GM12878 (cell line): ENCODE measurements at regions not wholly inside any gene's neighbourhood (a gene's known extent, or its start where the extent isn't known, plus 50 kb on each side); places are given as distances from the start of the nearest gene placed in this dataset.

Source experiments
- ATAC-seq: fragments of 200-7000 bp; cut with Tn5 transposase; 3 replicates; pipeline ENCODE4 v1.9.1; 2020; ENCODE audit warnings: mild to moderate bottlenecking, moderate library complexity
- BruUV-seq: library from RNA; stranded (reverse); fragments of 400-500 nt; replicated peaks from 2 replicates; lab custom pipeline; 2021; lab: Mats Ljungman, UMichigan
- CTCF ChIA-PET: fragments of 300-600 bp; sonication (Branson Sonifier 250); formaldehyde crosslinking; extraction: SDS; loops from one replicate; lab custom pipeline; 2021; ENCODE audit warnings: inconsistent platforms; lab: Yijun Ruan, JAX
- POLR2A ChIA-PET: fragments of 350-600 bp; formaldehyde crosslinking; extraction: SDS; loops from one replicate; lab custom pipeline; 2021; ENCODE audit warnings: inconsistent platforms; lab: Charles Lee
- RAD21 ChIA-PET: fragments of 300-600 bp; sonication (Branson Sonifier 250); formaldehyde crosslinking; loops from one replicate; lab custom pipeline; 2023; ENCODE audit warnings: antibody characterized with exemption; ENCODE audit not compliant: unreplicated experiment; lab: Charles Lee
- SMC1A ChIA-PET: fragments of 300-600 bp; sonication (Branson Sonifier 250); formaldehyde crosslinking; loops from one replicate; lab custom pipeline; 2023; ENCODE audit not compliant: unreplicated experiment, uncharacterized antibody; lab: Charles Lee
- DNase-seq: peaks from one replicate; pipeline ENCODE4 v3.0.0-alpha.2; 2011; ENCODE audit warnings: low read depth, low spot score
- FAIRE-seq: peaks from 3 replicates; lab custom pipeline; 2011; peaks lifted over from hg19 to GRCh38; lab: Jason Lieb, UNC
- H2AFZ ChIP-seq: 2 replicates; pipeline ENCODE4 v1.6.0; 2011; ENCODE audit warnings: low read depth, low read length, control low read depth; ENCODE audit not compliant: control insufficient read depth
- H3K27ac ChIP-seq: 2 replicates; pipeline ENCODE4 v1.5.1; 2011; ENCODE audit warnings: control low read depth; ENCODE audit not compliant: control insufficient read depth, insufficient read depth
- H3K27me3 ChIP-seq, 2 experiments: replicated peaks in 1 of 2; 2 replicates each; pipeline versions ENCODE4 v1.6.0 to v1.6.1; 2011; ENCODE audit warnings: low read length in 1 of 2; ENCODE audit not compliant: control insufficient read depth in 2 of 2, insufficient read depth in 2 of 2
- H3K36me3 ChIP-seq, 2 experiments: 2 replicates each; pipeline ENCODE4 v1.5.1; 2011; ENCODE audit warnings: low read length in 1 of 2; ENCODE audit not compliant: control insufficient read depth in 2 of 2, insufficient read depth in 2 of 2
- H3K4me1 ChIP-seq: 2 replicates; pipeline ENCODE4 v1.6.1; 2011; ENCODE audit warnings: mild to moderate bottlenecking, low read length, moderate library complexity, mixed read lengths; ENCODE audit not compliant: control insufficient read depth, insufficient read depth
- H3K4me2 ChIP-seq: 2 replicates; pipeline ENCODE4 v1.6.0; 2011; ENCODE audit warnings: control low read depth; ENCODE audit not compliant: control insufficient read depth, insufficient read depth
- H3K4me3 ChIP-seq: fragments of 200-600 bp; sonication (generic); 2 replicates; pipeline ENCODE4 v1.5.1; 2016
- H3K79me2 ChIP-seq: 2 replicates; pipeline ENCODE4 v1.6.0; 2011; ENCODE audit warnings: low read length; ENCODE audit not compliant: control insufficient read depth, insufficient read depth
- H3K9ac ChIP-seq: 2 replicates; pipeline ENCODE4 v1.8.0; 2011; ENCODE audit warnings: low read length, control low read depth, mixed read lengths; ENCODE audit not compliant: control insufficient read depth, insufficient read depth
- H3K9me3 ChIP-seq: replicated peaks from 3 replicates; pipeline ENCODE4 v1.5.1; 2011; ENCODE audit warnings: mild to moderate bottlenecking, low read length; ENCODE audit not compliant: control insufficient read depth, insufficient read depth
- H4K20me1 ChIP-seq: 2 replicates; pipeline ENCODE4 v1.6.0; 2011; ENCODE audit not compliant: control insufficient read depth, insufficient read depth
- PAX5 ChIP-seq: IDR thresholded peaks from 2 replicates; pipeline ENCODE4 v1.6.1; 2011; ENCODE audit warnings: low read depth, low read length, borderline replicate concordance
- POLR2A ChIP-seq: IDR thresholded peaks from 2 replicates; pipeline ENCODE4 v1.6.1; 2011; ENCODE audit warnings: low read depth, mild to moderate bottlenecking, low read length
- RAD21 ChIP-seq: IDR thresholded peaks from 2 replicates; pipeline ENCODE4 v1.6.1; 2011; ENCODE audit warnings: mild to moderate bottlenecking, low read depth, low read length, moderate library complexity; ENCODE audit not compliant: insufficient read depth
- ZNF217 ChIP-seq: fragments of 450-650 bp; IDR thresholded peaks from 2 replicates; pipeline ENCODE4 v1.6.1; 2017; ENCODE audit warnings: antibody characterized with exemption, mild to moderate bottlenecking
- ZNF384 ChIP-seq: IDR thresholded peaks from 2 replicates; pipeline ENCODE4 v1.6.1; 2012; ENCODE audit warnings: low read depth, mild to moderate bottlenecking, low read length, improper control_type of control experiment, borderline replicate concordance
- ZNF687 ChIP-seq: fragments of 450-650 bp; IDR thresholded peaks from 2 replicates; pipeline ENCODE4 v1.6.1; 2017; ENCODE audit warnings: mild to moderate bottlenecking, moderate library complexity
- WGBS: methylation state at CpG from one replicate; pipeline ENCODE4 v1.1.6; 2016; ENCODE audit warnings: low lambda C conversion rate; ENCODE audit not compliant: insufficient replicate concordance, insufficient coverage; ENCODE audit errors: missing lambda C conversion rate; 5-methylcytosine and 5-hydroxymethylcytosine counted together
- in situ Hi-C: fragments of 300-500 bp; cut with MboI; formaldehyde crosslinking; loops from 9 replicates; pipeline ENCODE4 v1.14.3; 2018; ENCODE audit warnings: mixed read lengths
- intact Hi-C: fragments of 100-400 bp; cut with micrococcal nuclease; formaldehyde crosslinking; loops from one replicate; pipeline ENCODE4 v1.14.2; 2022; ENCODE audit not compliant: unreplicated experiment
- TF ChIP-seq, protein P1 (sequence below): IDR thresholded peaks from 2 replicates; pipeline ENCODE4 v1.6.1; 2011; ENCODE audit warnings: low read depth, mild to moderate bottlenecking, low read length, moderate library complexity, borderline replicate concordance; ENCODE audit errors: extremely low read depth
- TF ChIP-seq, protein P2 (sequence below): fragments of 450-650 bp; IDR thresholded peaks from 2 replicates; pipeline ENCODE4 v1.6.1; 2018; ENCODE audit warnings: borderline replicate concordance, mild to moderate bottlenecking; ENCODE audit not compliant: partially characterized antibody

GRCh38 chr4:114191496-114191895, 212.0 kb upstream of the ARSJ start (continued):
- no peak for TF ChIP-seq ZNF687
- TF ChIP-seq ZNF217: no peak
- no peak for TF ChIP-seq ZNF384
- TF ChIP-seq POLR2A: no peak
- TF ChIP-seq, protein P1, sequence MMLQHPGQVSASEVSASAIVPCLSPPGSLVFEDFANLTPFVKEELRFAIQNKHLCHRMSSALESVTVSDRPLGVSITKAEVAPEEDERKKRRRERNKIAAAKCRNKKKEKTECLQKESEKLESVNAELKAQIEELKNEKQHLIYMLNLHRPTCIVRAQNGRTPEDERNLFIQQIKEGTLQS: no peak

DNA sequence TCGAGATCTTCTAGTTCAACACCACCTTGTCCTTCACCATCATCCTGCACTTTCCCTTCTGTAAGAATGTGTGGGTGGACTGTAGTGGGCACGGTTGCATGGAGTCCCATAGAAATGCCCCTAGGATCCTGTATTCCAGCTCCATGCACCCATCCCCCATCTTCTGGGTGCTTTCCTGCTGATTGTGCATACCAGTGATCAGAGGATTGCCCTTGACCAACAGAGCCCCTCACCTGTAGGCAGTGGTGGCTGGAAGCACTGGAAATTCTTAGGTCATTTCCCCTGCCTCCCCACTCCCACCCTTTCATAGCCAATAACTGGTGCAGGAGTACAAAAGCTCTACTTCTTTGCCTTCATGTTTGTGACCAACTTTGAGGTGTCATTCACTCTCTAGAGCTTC, 213.4 kb upstream of the ARSJ start:
- H3K27ac ChIP-seq: no peak overlapping the region
- H3K9me3 ChIP-seq: no peaks in the 10 kb centered on the region; the same call in 2 of the 3 replicates
- SMC1A ChIA-PET: interaction anchor here (0.9 kb wide), 1 partner anchor 12 kb away, joined by 3 read pairs; no protein-coding TSS in a partner anchor
- intact Hi-C loops: no loop called here
- no peak overlapping the region for H3K4me2 ChIP-seq
- BruUV-seq: no TSS peak
- no peaks in the 10 kb centered on the region for H3K4me1 ChIP-seq
- no peaks in the 10 kb centered on the region for H3K27me3 ChIP-seq
- no peak overlapping the region for H2AFZ ChIP-seq
- H3K36me3 ChIP-seq: no peaks in the 10 kb centered on the region
- RAD21 ChIA-PET: no interaction called here
- no peak for ATAC-seq
- in situ Hi-C loops: no loop called here
- WGBS: 22% methylated on average over 2 of the region's 2 CpGs
- POLR2A ChIA-PET: interaction anchor here (0.7 kb wide), 1 partner anchor 769 kb away, joined by 3 read pairs; no protein-coding TSS in a partner anchor
- TF ChIP-seq, protein P2, sequence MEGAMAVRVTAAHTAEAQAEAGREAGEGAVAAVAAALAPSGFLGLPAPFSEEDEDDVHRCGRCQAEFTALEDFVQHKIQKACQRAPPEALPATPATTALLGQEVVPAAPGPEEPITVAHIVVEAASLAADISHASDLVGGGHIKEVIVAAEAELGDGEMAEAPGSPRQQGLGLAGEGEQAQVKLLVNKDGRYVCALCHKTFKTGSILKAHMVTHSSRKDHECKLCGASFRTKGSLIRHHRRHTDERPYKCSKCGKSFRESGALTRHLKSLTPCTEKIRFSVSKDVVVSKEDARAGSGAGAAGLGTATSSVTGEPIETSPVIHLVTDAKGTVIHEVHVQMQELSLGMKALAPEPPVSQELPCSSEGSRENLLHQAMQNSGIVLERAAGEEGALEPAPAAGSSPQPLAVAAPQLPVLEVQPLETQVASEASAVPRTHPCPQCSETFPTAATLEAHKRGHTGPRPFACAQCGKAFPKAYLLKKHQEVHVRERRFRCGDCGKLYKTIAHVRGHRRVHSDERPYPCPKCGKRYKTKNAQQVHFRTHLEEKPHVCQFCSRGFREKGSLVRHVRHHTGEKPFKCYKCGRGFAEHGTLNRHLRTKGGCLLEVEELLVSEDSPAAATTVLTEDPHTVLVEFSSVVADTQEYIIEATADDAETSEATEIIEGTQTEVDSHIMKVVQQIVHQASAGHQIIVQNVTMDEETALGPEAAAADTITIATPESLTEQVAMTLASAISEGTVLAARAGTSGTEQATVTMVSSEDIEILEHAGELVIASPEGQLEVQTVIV: no peak
- TF ChIP-seq PAX5 (no peak), RAD21 (no peak)
- TF ChIP-seq, all 136 proteins: peak for 0
- H3K4me3 ChIP-seq: no peak overlapping the region
- DNase-seq (no peak), FAIRE-seq (no peak)
- H4K20me1 ChIP-seq: no peaks in the 10 kb centered on the region
- H3K79me2 ChIP-seq: no peaks in the 10 kb centered on the region
- H3K9ac ChIP-seq: no peak overlapping the region
- CTCF ChIA-PET: interaction anchor here (1.2 kb wide), 1 partner anchor 12 kb away, joined by 4 read pairs; no protein-coding TSS in a partner anchor
